ENCODE measurements at regions not wholly inside any gene's neighbourhood (a gene's known extent, or its start where the extent isn't known, plus 50 kb on each side); places are given as distances from the start of the nearest gene placed in this dataset.

DNA sequence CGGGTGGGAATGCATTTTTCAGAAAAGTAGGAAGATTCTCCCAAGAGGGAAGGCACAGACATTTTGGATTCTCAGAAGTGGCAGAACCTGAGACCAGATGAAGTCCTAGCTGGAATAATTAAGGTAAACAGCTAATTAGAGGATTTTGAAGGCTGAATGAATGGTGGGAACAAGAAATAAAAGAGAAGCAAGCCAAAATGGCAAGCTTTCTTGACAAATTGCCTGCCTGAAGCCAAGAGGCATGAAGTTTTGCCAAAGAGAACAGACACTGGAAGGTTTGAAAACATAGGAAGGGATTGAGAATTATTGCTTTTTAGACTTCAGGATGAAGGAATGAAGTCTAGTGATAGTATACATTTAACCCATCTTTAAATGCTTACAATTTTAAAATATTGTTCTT is 115.0 kb upstream of the SEM1 start:
- Histone ChIP-seq H3K27ac (replicated peaks) (no peak overlapping the region), H3K27me3 (ENCODE audit: insufficient read depth, poor library complexity, severe bottlenecking) (no peaks in the 10 kb centered on the region), H3K4me3 (replicated peaks; ENCODE audit: insufficient read depth, low read length) (no peak overlapping the region)
- no peak for DNase-seq (ENCODE audit: low read depth in 1 of 2, low spot score in 1 of 2)
- no peak for TF ChIP-seq POLR2AphosphoS5 (IDR thresholded peaks at IDR 0.05; ENCODE audit: low read depth)
- TF ChIP-seq, protein P1, sequence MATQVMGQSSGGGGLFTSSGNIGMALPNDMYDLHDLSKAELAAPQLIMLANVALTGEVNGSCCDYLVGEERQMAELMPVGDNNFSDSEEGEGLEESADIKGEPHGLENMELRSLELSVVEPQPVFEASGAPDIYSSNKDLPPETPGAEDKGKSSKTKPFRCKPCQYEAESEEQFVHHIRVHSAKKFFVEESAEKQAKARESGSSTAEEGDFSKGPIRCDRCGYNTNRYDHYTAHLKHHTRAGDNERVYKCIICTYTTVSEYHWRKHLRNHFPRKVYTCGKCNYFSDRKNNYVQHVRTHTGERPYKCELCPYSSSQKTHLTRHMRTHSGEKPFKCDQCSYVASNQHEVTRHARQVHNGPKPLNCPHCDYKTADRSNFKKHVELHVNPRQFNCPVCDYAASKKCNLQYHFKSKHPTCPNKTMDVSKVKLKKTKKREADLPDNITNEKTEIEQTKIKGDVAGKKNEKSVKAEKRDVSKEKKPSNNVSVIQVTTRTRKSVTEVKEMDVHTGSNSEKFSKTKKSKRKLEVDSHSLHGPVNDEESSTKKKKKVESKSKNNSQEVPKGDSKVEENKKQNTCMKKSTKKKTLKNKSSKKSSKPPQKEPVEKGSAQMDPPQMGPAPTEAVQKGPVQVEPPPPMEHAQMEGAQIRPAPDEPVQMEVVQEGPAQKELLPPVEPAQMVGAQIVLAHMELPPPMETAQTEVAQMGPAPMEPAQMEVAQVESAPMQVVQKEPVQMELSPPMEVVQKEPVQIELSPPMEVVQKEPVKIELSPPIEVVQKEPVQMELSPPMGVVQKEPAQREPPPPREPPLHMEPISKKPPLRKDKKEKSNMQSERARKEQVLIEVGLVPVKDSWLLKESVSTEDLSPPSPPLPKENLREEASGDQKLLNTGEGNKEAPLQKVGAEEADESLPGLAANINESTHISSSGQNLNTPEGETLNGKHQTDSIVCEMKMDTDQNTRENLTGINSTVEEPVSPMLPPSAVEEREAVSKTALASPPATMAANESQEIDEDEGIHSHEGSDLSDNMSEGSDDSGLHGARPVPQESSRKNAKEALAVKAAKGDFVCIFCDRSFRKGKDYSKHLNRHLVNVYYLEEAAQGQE (IDR thresholded peaks at IDR 0.05; ENCODE audit: insufficient replicate concordance, low read depth) = no peak
- no peak for TF ChIP-seq SPI1 (IDR thresholded peaks at IDR 0.05; ENCODE audit: borderline replicate concordance, low read depth)
- TF ChIP-seq GABPA (IDR thresholded peaks at IDR 0.05; ENCODE audit: low read depth) = no peak
- TF ChIP-seq, protein P2, sequence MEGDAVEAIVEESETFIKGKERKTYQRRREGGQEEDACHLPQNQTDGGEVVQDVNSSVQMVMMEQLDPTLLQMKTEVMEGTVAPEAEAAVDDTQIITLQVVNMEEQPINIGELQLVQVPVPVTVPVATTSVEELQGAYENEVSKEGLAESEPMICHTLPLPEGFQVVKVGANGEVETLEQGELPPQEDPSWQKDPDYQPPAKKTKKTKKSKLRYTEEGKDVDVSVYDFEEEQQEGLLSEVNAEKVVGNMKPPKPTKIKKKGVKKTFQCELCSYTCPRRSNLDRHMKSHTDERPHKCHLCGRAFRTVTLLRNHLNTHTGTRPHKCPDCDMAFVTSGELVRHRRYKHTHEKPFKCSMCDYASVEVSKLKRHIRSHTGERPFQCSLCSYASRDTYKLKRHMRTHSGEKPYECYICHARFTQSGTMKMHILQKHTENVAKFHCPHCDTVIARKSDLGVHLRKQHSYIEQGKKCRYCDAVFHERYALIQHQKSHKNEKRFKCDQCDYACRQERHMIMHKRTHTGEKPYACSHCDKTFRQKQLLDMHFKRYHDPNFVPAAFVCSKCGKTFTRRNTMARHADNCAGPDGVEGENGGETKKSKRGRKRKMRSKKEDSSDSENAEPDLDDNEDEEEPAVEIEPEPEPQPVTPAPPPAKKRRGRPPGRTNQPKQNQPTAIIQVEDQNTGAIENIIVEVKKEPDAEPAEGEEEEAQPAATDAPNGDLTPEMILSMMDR (IDR thresholded peaks at IDR 0.05; ENCODE audit: insufficient read depth, low read length) = no peak

- Histone ChIP-seq H3K27ac (replicated peaks) (no peak overlapping the region), H3K27me3 (ENCODE audit: insufficient read depth, poor library complexity, severe bottlenecking) (no peaks in the 10 kb centered on the region), H3K4me3 (replicated peaks; ENCODE audit: insufficient read depth, low read length) (no peak overlapping the region)
- no peak for DNase-seq (ENCODE audit: low read depth in 1 of 2, low spot score in 1 of 2)
- TF ChIP-seq POLR2AphosphoS5 (IDR thresholded peaks at IDR 0.05; ENCODE audit: low read depth) (no peak), SPI1 (IDR thresholded peaks at IDR 0.05; ENCODE audit: borderline replicate concordance, low read depth) (no peak), GABPA (IDR thresholded peaks at IDR 0.05; ENCODE audit: low read depth) (no peak)
- TF ChIP-seq, protein P2 (IDR thresholded peaks at IDR 0.05; ENCODE audit: insufficient read depth, low read length) = no peak
- TF ChIP-seq, protein P1 (IDR thresholded peaks at IDR 0.05; ENCODE audit: insufficient replicate concordance, low read depth) = no peak
Measured at GRCh38 chr7:96825285-96825684, 115.6 kb upstream of the SEM1 start.

GRCh38 chr7:96826089-96826488 is 116.4 kb upstream of the SEM1 start:
- H3K4me3 ChIP-seq (replicated peaks; ENCODE audit: insufficient read depth, low read length) = no peak overlapping the region
- no peak for TF ChIP-seq POLR2AphosphoS5 (IDR thresholded peaks at IDR 0.05; ENCODE audit: low read depth)
- no peak for TF ChIP-seq SPI1 (IDR thresholded peaks at IDR 0.05; ENCODE audit: borderline replicate concordance, low read depth)
- TF ChIP-seq, protein P2 (IDR thresholded peaks at IDR 0.05; ENCODE audit: insufficient read depth, low read length) = no peak
- TF ChIP-seq, protein P1 (IDR thresholded peaks at IDR 0.05; ENCODE audit: insufficient replicate concordance, low read depth) = no peak
- no peak for TF ChIP-seq GABPA (IDR thresholded peaks at IDR 0.05; ENCODE audit: low read depth)
- H3K27me3 ChIP-seq (ENCODE audit: insufficient read depth, poor library complexity, severe bottlenecking) = peaks cover 3% of the 10 kb centered on the region
- no peak for DNase-seq (ENCODE audit: low read depth in 1 of 2, low spot score in 1 of 2)
- no peak overlapping the region for H3K27ac ChIP-seq (replicated peaks)

Measured in HL-60 (cell line).